ENCODE measurements at regions not wholly inside any gene's neighbourhood (a gene's known extent, or its start where the extent isn't known, plus 50 kb on each side); places are given as distances from the start of the nearest gene placed in this dataset.

- no peak for TF ChIP-seq CTCF (conservative IDR thresholded peaks at IDR 0.05; ENCODE audit: low read depth, low read length)
- no peak overlapping the region for H3K4me3 ChIP-seq (ENCODE audit: low read depth, low read length)
- no peak for DNase-seq (ENCODE audit: low read depth)
These were observed 581.6 kb downstream of the GALC start for GRCh38 chr14:87411370-87411769.

GRCh38 chr14:87409393-87409792 lies 583.6 kb downstream of the GALC start:
- TF ChIP-seq CTCF (conservative IDR thresholded peaks at IDR 0.05; ENCODE audit: low read depth, low read length) = no peak
- DNase-seq (ENCODE audit: low read depth) = peak; percentile 65
- no peak overlapping the region for H3K4me3 ChIP-seq (ENCODE audit: low read depth, low read length)

DNA sequence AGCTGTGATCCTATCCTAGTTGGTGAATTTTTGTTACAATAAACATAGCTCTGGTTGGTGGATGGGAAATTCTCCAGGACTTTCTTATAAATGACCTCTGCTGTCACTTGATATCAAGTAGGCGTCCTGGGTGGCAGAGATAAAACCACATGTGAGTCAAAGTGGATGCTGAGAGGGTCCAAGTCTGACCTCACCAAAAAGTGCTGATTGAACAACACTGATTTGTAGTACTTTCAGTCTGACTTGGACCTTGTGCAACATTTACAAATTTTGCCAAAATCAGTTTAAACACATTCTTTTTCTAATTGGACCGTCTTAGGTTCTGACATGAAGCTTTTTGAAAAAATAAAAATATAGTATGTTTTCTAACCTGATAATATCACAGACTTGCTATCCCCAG lies 585.6 kb downstream of the GALC start:
- no peak overlapping the region for H3K4me3 ChIP-seq (ENCODE audit: low read depth, low read length)
- no peak for DNase-seq (ENCODE audit: low read depth)
- no peak for TF ChIP-seq CTCF (conservative IDR thresholded peaks at IDR 0.05; ENCODE audit: low read depth, low read length)

- no peak for DNase-seq (ENCODE audit: low read depth)
- TF ChIP-seq CTCF (conservative IDR thresholded peaks at IDR 0.05; ENCODE audit: low read depth, low read length) = no peak
- H3K4me3 ChIP-seq (ENCODE audit: low read depth, low read length) = no peak overlapping the region
These were observed 587.4 kb downstream of the GALC start for GRCh38 chr14:87405563-87405962.

DNA sequence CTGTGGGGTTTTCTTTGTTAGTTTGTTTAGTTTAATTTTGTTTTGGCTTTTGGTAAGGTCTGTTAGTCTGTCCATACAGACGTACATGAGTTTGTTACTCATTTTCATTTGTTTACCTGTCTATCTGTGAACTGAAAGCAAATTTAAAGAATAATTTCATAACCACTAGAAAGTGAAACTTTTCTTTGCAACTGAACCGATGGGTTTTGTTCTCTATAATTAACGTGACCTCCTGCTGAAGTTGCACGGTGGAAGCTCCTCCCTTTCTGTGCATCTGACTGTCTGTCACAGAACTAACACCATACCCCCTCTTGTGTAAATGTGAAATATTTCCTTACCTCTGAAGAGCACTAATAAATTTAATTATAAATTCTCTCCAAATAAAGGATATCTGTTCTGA lies 595.5 kb downstream of the GALC start:
- DNase-seq (ENCODE audit: low read depth) = no peak
- no peak for TF ChIP-seq CTCF (conservative IDR thresholded peaks at IDR 0.05; ENCODE audit: low read depth, low read length)
- no peak overlapping the region for H3K4me3 ChIP-seq (ENCODE audit: low read depth, low read length)

GRCh38 chr14:87391066-87391465 lies 601.9 kb downstream of the GALC start:
- H3K4me3 ChIP-seq (ENCODE audit: low read depth, low read length) = no peak overlapping the region
- no peak for DNase-seq (ENCODE audit: low read depth)
- TF ChIP-seq CTCF (conservative IDR thresholded peaks at IDR 0.05; ENCODE audit: low read depth, low read length) = no peak

DNA sequence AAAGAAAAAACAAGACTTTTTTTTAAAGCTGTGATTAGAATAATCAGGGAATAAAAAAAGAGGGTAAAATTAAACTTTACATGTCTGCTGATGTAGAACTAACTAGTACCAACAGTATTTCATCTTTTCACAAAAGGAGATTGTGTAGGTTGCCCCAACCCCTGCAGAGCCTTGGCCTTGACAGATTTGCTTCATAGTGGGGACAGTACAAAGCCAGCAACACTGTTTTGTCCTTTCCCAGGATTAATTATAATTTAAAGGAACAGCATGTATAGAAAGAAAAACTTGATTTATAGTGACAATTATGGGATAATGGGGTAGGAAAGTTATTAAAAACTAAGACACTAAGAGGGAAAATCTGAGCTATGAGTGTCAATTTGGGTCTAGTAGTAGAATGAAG lies 604.0 kb downstream of the GALC start:
- no peak for TF ChIP-seq CTCF (conservative IDR thresholded peaks at IDR 0.05; ENCODE audit: low read depth, low read length)
- no peak overlapping the region for H3K4me3 ChIP-seq (ENCODE audit: low read depth, low read length)
- no peak for DNase-seq (ENCODE audit: low read depth)
